Activated T-helper 1 cell treated with anti-CD3 and anti-CD28 coated beads, Interleukin-12 subunit alpha, Interleukin-12 subunit beta, Interleukin-2, Interleukin-4 antibody, amounts not matched to agents 30 ng/mL and 10 ng/mL and 1 ng/mL, durations not matched to agents 14 hours and 24 hours and 36 hours (primary cell): ENCODE measurements at regions not wholly inside any gene's neighbourhood (a gene's known extent, or its start where the extent isn't known, plus 50 kb on each side); places are given as distances from the start of the nearest gene placed in this dataset.
"Not testable (repeated sequence)": the region's sequence is repeated elsewhere in the genome, so short reads cannot be mapped to it uniquely, and the experiment has no call there.

Source experiments
- DNase-seq: peaks from one replicate; pipeline ENCODE4 v3.0.0; 2021; ENCODE audit warnings: low spot score
- H3K27ac Mint-ChIP-seq: one replicate; pipeline ENCODE4 v1.8.0; 2021; ENCODE audit warnings: mild to moderate bottlenecking, mixed read lengths
- H3K27me3 Mint-ChIP-seq: one replicate; pipeline ENCODE4 v1.8.0; 2022; ENCODE audit warnings: mild to moderate bottlenecking, moderate library complexity, mixed read lengths; ENCODE audit not compliant: insufficient read depth
- H3K36me3 Mint-ChIP-seq: one replicate; pipeline ENCODE4 v1.8.0; 2021; ENCODE audit warnings: low read depth, mixed read lengths
- H3K4me1 Mint-ChIP-seq: one replicate; pipeline ENCODE4 v1.8.0; 2021; ENCODE audit warnings: low read depth, mixed read lengths
- H3K4me3 Mint-ChIP-seq: one replicate; pipeline ENCODE4 v1.8.0; 2021; ENCODE audit warnings: mild to moderate bottlenecking, moderate library complexity, mixed read lengths
- H3K9me3 Mint-ChIP-seq: one replicate; pipeline ENCODE4 v1.8.0; 2021; ENCODE audit warnings: mixed read lengths
- intact Hi-C: fragments of 100-400 bp; cut with micrococcal nuclease; formaldehyde crosslinking; loops from one replicate; pipeline ENCODE4 v1.15.1; 2024

- DNase-seq = no peak
- Mint-ChIP-seq H3K27me3 (no peaks in the 10 kb centered on the region), H3K9me3 (no peaks in the 10 kb centered on the region), H3K4me1 (no peaks in the 10 kb centered on the region), H3K4me3 (no peak overlapping the region), H3K36me3 (no peaks in the 10 kb centered on the region), H3K27ac (no peak overlapping the region)
- intact Hi-C loops = no loop called here
Measured at GRCh38 chr3:181913254-181913653, 201.5 kb downstream of the SOX2 start.

GRCh38 chr3:181915551-181915950 is 203.8 kb downstream of the SOX2 start:
- intact Hi-C loops = no loop called here
- Mint-ChIP-seq H3K4me1 (no peaks in the 10 kb centered on the region), H3K9me3 (no peaks in the 10 kb centered on the region), H3K27me3 (no peaks in the 10 kb centered on the region), H3K27ac (no peak overlapping the region), H3K4me3 (no peak overlapping the region), H3K36me3 (no peaks in the 10 kb centered on the region)
- DNase-seq = no peak

- H3K4me3 Mint-ChIP-seq = no peak overlapping the region
- H3K27me3 Mint-ChIP-seq = no peaks in the 10 kb centered on the region
- H3K36me3 Mint-ChIP-seq = no peaks in the 10 kb centered on the region
- intact Hi-C loops = no loop called here
- H3K27ac Mint-ChIP-seq = no peak overlapping the region
- no peaks in the 10 kb centered on the region for H3K9me3 Mint-ChIP-seq
- no peaks in the 10 kb centered on the region for H3K4me1 Mint-ChIP-seq
- DNase-seq = no peak
Measured at GRCh38 chr3:181916013-181916412, 204.3 kb downstream of the SOX2 start.

GRCh38 chr3:181917027-181917426 is 205.3 kb downstream of the SOX2 start:
- Mint-ChIP-seq H3K4me3 (no peak overlapping the region), H3K27ac (no peak overlapping the region), H3K9me3 (no peaks in the 10 kb centered on the region), H3K27me3 (no peaks in the 10 kb centered on the region), H3K36me3 (no peaks in the 10 kb centered on the region), H3K4me1 (no peaks in the 10 kb centered on the region)
- intact Hi-C loops = no loop called here
- DNase-seq = no peak

- Mint-ChIP-seq H3K4me3 (no peak overlapping the region), H3K9me3 (no peaks in the 10 kb centered on the region), H3K36me3 (no peaks in the 10 kb centered on the region), H3K27me3 (no peaks in the 10 kb centered on the region), H3K4me1 (no peaks in the 10 kb centered on the region), H3K27ac (no peak overlapping the region)
- intact Hi-C loops = no loop called here
- no peak for DNase-seq
Measured at GRCh38 chr3:181919375-181919774, 207.7 kb downstream of the SOX2 start.

- Mint-ChIP-seq H3K27me3 (no peaks in the 10 kb centered on the region), H3K9me3 (no peaks in the 10 kb centered on the region), H3K4me3 (no peak overlapping the region), H3K27ac (no peak overlapping the region), H3K4me1 (no peaks in the 10 kb centered on the region), H3K36me3 (no peaks in the 10 kb centered on the region)
- DNase-seq = no peak
- intact Hi-C loops = no loop called here
Measured at GRCh38 chr3:181920409-181920808, 208.7 kb downstream of the SOX2 start.

- H3K27me3 Mint-ChIP-seq = no peaks in the 10 kb centered on the region
- H3K36me3 Mint-ChIP-seq = no peaks in the 10 kb centered on the region
- H3K4me1 Mint-ChIP-seq = no peaks in the 10 kb centered on the region
- no peak overlapping the region for H3K27ac Mint-ChIP-seq
- intact Hi-C loops = no loop called here
- DNase-seq = no peak
- H3K4me3 Mint-ChIP-seq = no peak overlapping the region
- no peaks in the 10 kb centered on the region for H3K9me3 Mint-ChIP-seq
Measured at GRCh38 chr3:181921220-181921619, 209.5 kb downstream of the SOX2 start.

GRCh38 chr3:181925841-181926240 is 214.1 kb downstream of the SOX2 start:
- H3K9me3 Mint-ChIP-seq, H3K4me1 Mint-ChIP-seq, DNase-seq, intact Hi-C loops, H3K27ac Mint-ChIP-seq, H3K4me3 Mint-ChIP-seq, H3K27me3 Mint-ChIP-seq, H3K36me3 Mint-ChIP-seq: not testable (repeated sequence)

GRCh38 chr3:181929501-181929900 is 217.8 kb downstream of the SOX2 start:
- Mint-ChIP-seq H3K27me3 (no peaks in the 10 kb centered on the region), H3K4me3 (no peak overlapping the region), H3K9me3 (peaks cover 2% of the 10 kb centered on the region), H3K36me3 (no peaks in the 10 kb centered on the region), H3K4me1 (no peaks in the 10 kb centered on the region), H3K27ac (no peak overlapping the region)
- no peak for DNase-seq
- intact Hi-C loops = no loop called here

GRCh38 chr3:181930105-181930504 is 218.4 kb downstream of the SOX2 start:
- H3K4me1 Mint-ChIP-seq = no peaks in the 10 kb centered on the region
- H3K36me3 Mint-ChIP-seq = no peaks in the 10 kb centered on the region
- no peaks in the 10 kb centered on the region for H3K27me3 Mint-ChIP-seq
- intact Hi-C loops = no loop called here
- no peak overlapping the region for H3K4me3 Mint-ChIP-seq
- H3K9me3 Mint-ChIP-seq = peaks cover 2% of the 10 kb centered on the region
- H3K27ac Mint-ChIP-seq = no peak overlapping the region
- no peak for DNase-seq

GRCh38 chr3:181932039-181932438 is 220.3 kb downstream of the SOX2 start:
- Mint-ChIP-seq H3K4me1 (no peaks in the 10 kb centered on the region), H3K4me3 (no peak overlapping the region), H3K27me3 (no peaks in the 10 kb centered on the region), H3K9me3 (peaks cover under 1% of the 10 kb centered on the region), H3K27ac (no peak overlapping the region), H3K36me3 (no peaks in the 10 kb centered on the region)
- DNase-seq = no peak
- intact Hi-C loops = no loop called here

- Mint-ChIP-seq H3K27ac (no peak overlapping the region), H3K36me3 (no peaks in the 10 kb centered on the region), H3K4me1 (no peaks in the 10 kb centered on the region), H3K9me3 (no peaks in the 10 kb centered on the region), H3K4me3 (no peak overlapping the region), H3K27me3 (no peaks in the 10 kb centered on the region)
- intact Hi-C loops = no loop called here
- DNase-seq = no peak
Measured at GRCh38 chr3:181933052-181933618, 221.4 kb downstream of the SOX2 start.

- H3K4me1 Mint-ChIP-seq = no peaks in the 10 kb centered on the region
- H3K4me3 Mint-ChIP-seq = no peak overlapping the region
- intact Hi-C loops = no loop called here
- H3K36me3 Mint-ChIP-seq = no peaks in the 10 kb centered on the region
- no peak overlapping the region for H3K27ac Mint-ChIP-seq
- no peak for DNase-seq
- no peaks in the 10 kb centered on the region for H3K27me3 Mint-ChIP-seq
- H3K9me3 Mint-ChIP-seq = no peaks in the 10 kb centered on the region
Measured at GRCh38 chr3:181935915-181936314, 224.2 kb downstream of the SOX2 start.

GRCh38 chr3:181936774-181937173 is 225.0 kb downstream of the SOX2 start:
- Mint-ChIP-seq H3K27me3 (no peaks in the 10 kb centered on the region), H3K4me3 (no peak overlapping the region), H3K4me1 (no peaks in the 10 kb centered on the region), H3K9me3 (no peaks in the 10 kb centered on the region), H3K27ac (no peak overlapping the region), H3K36me3 (no peaks in the 10 kb centered on the region)
- no peak for DNase-seq
- intact Hi-C loops = no loop called here
